ENCODE measurements at regions not wholly inside any gene's neighbourhood (a gene's known extent, or its start where the extent isn't known, plus 50 kb on each side); places are given as distances from the start of the nearest gene placed in this dataset.
A peak's percentile ranks its signal among the peaks of the same experiment; 100 is the strongest.

- TF ChIP-seq CTCF (IDR thresholded peaks at IDR 0.05; ENCODE audit: low read depth, low read length) (peak; percentile 44), POLR2A (IDR thresholded peaks at IDR 0.05; ENCODE audit: extremely low read depth, insufficient read length) (no peak), MAX (IDR thresholded peaks at IDR 0.05; ENCODE audit: low read depth, low read length) (no peak), MYC (IDR thresholded peaks at IDR 0.05; ENCODE audit: low read depth, low read length) (no peak)
Observed at GRCh38 chr4:138576684-138577083, 334.5 kb upstream of the SLC7A11 start.
